SK-N-SH treated with all-trans-retinoic acid at 6 μM for 48 hours (cell line): ENCODE measurements at regions not wholly inside any gene's neighbourhood (a gene's known extent, or its start where the extent isn't known, plus 50 kb on each side); places are given as distances from the start of the nearest gene placed in this dataset.

Source experiments
- ARNTL ChIP-seq: fragments of 450-650 bp; formaldehyde crosslinking; IDR thresholded peaks from 2 replicates; pipeline ENCODE4 v1.5.0; 2020; ENCODE audit warnings: low read depth, mild to moderate bottlenecking, moderate library complexity, borderline replicate concordance
- CSRNP3 ChIP-seq: fragments of 250-450 bp; sonication (Bioruptor Pico); IDR thresholded peaks from 2 replicates; pipeline ENCODE4 v1.5.1; 2021; ENCODE audit warnings: mild to moderate bottlenecking, moderate library complexity
- ISL1 ChIP-seq: fragments of 250-450 bp; sonication (Bioruptor Pico); IDR thresholded peaks from 2 replicates; pipeline ENCODE4 v2.1.2; 2022; ENCODE audit warnings: mild to moderate bottlenecking, moderate library complexity
- OSR1 ChIP-seq: fragments of 250-450 bp; sonication (Bioruptor Pico); IDR thresholded peaks from 2 replicates; pipeline ENCODE4 v1.8.0; 2022; ENCODE audit warnings: moderate library complexity, mild to moderate bottlenecking, inconsistent platforms
- PATZ1 ChIP-seq: fragments of 250-450 bp; sonication (Bioruptor Pico); IDR thresholded peaks from 2 replicates; pipeline ENCODE4 v1.8.0; 2020; ENCODE audit warnings: mild to moderate bottlenecking, moderate library complexity, borderline replicate concordance
- POU6F1 ChIP-seq: fragments of 250-450 bp; sonication (Bioruptor Pico); IDR thresholded peaks from 2 replicates; pipeline ENCODE4 v1.8.0; 2021; ENCODE audit warnings: low read depth, mild to moderate bottlenecking, moderate library complexity, borderline replicate concordance
- PPARA ChIP-seq: fragments of 250-450 bp; sonication (Bioruptor Pico); IDR thresholded peaks from 2 replicates; pipeline ENCODE4 v1.5.0; 2020; ENCODE audit warnings: mild to moderate bottlenecking, borderline replicate concordance
- SNAI2 ChIP-seq: fragments of 250-450 bp; sonication (Bioruptor Pico); IDR thresholded peaks from 2 replicates; pipeline ENCODE4 v1.5.0; 2020; ENCODE audit warnings: mild to moderate bottlenecking, moderate library complexity
- TCF4 ChIP-seq: fragments of 250-450 bp; sonication (Bioruptor Pico); IDR thresholded peaks from 2 replicates; pipeline ENCODE4 v1.8.0; 2021; ENCODE audit warnings: mild to moderate bottlenecking, moderate library complexity, borderline replicate concordance
- TOX ChIP-seq: fragments of 250-450 bp; sonication (Bioruptor Pico); IDR thresholded peaks from 2 replicates; pipeline ENCODE4 v1.8.0; 2021; ENCODE audit warnings: mild to moderate bottlenecking, moderate library complexity, borderline replicate concordance
- TSHZ2 ChIP-seq: fragments of 250-450 bp; sonication (Bioruptor Pico); IDR thresholded peaks from 2 replicates; pipeline ENCODE4 v1.5.0; 2020; ENCODE audit warnings: mild to moderate bottlenecking, moderate library complexity
- ZFP3 ChIP-seq: fragments of 250-450 bp; sonication (Bioruptor Pico); IDR thresholded peaks from 2 replicates; pipeline ENCODE4 v1.5.0; 2020; ENCODE audit warnings: mild to moderate bottlenecking, moderate library complexity
- ZFP30 ChIP-seq: fragments of 450-650 bp; formaldehyde crosslinking; IDR thresholded peaks from 2 replicates; pipeline ENCODE4 v1.5.0; 2022; ENCODE audit warnings: mild to moderate bottlenecking, moderate library complexity
- ZNF565 ChIP-seq: fragments of 450-650 bp; formaldehyde crosslinking; conservative IDR thresholded peaks from 2 replicates; pipeline ENCODE4 v1.5.0; 2020; ENCODE audit warnings: low read depth, mild to moderate bottlenecking, moderate library complexity

GRCh38 chr4:74858921-74859562 is 64.7 kb upstream of the BTC start:
- TF ChIP-seq TSHZ2 (CRISPR knock-in tag) = no peak
- TF ChIP-seq POU6F1 (CRISPR knock-in tag) = no peak
- no peak for TF ChIP-seq ISL1
- no peak for TF ChIP-seq TOX (CRISPR knock-in tag)
- TF ChIP-seq PATZ1 (CRISPR knock-in tag) = no peak
- TF ChIP-seq ZFP3 (CRISPR knock-in tag) = no peak
- TF ChIP-seq PPARA (CRISPR knock-in tag) = no peak
- no peak for TF ChIP-seq ZNF565 (CRISPR knock-in tag)
- TF ChIP-seq SNAI2 (CRISPR knock-in tag) = no peak
- TF ChIP-seq TCF4 (CRISPR knock-in tag) = no peak
- TF ChIP-seq CSRNP3 (CRISPR knock-in tag) = no peak
- no peak for TF ChIP-seq ARNTL (CRISPR knock-in tag)
- no peak for TF ChIP-seq ZFP30 (CRISPR knock-in tag)
- TF ChIP-seq OSR1 (CRISPR knock-in tag) = no peak
